Gastrocnemius medialis (tissue), 4 donors: ENCODE measurements at regions not wholly inside any gene's neighbourhood (a gene's known extent, or its start where the extent isn't known, plus 50 kb on each side); places are given as distances from the start of the nearest gene placed in this dataset.
"Not testable (repeated sequence)": the region's sequence is repeated elsewhere in the genome, so short reads cannot be mapped to it uniquely, and the experiment has no call there.

Source experiments
- ATAC-seq, 2 donors: fragments of 150-250 bp; one replicate each; pipeline ENCODE4 v1.9.1; 2016
- DNase-seq, 2 donors: peaks; one replicate each; pipeline ENCODE4 v3.0.0-alpha.2; 2019
- H3K27ac ChIP-seq, 4 donors: fragments of 200-600 bp; sonication (generic); 1 replicate in 1 of 4; 2 replicates in 3 of 4; pipeline ENCODE4 v1.5.1; 2016 to 2018; ENCODE audit warnings: mild to moderate bottlenecking in 2 of 4, moderate library complexity in 1 of 4
- H3K27me3 ChIP-seq, 3 donors: fragments of 200-600 bp; sonication (generic) in 2 of 3; 1 replicate in 1 of 3; 2 replicates in 2 of 3; pipeline versions ENCODE4 v1.5.1 to v1.6.0; 2016 to 2019; ENCODE audit warnings: mild to moderate bottlenecking in 1 of 3, moderate library complexity in 1 of 3
- H3K36me3 ChIP-seq, 2 donors: fragments of 200-600 bp; sonication (generic) in 1 of 2; one replicate each; pipeline ENCODE4 v1.5.1; 2017 to 2018
- H3K4me1 ChIP-seq, 2 donors: fragments of 200-600 bp; sonication (generic) in 1 of 2; one replicate each; pipeline ENCODE4 v1.5.1; 2016 to 2017; ENCODE audit warnings: mild to moderate bottlenecking in 2 of 2
- H3K4me3 ChIP-seq, 4 donors: fragments of 200-600 bp; sonication (generic) in 3 of 4; 1 replicate in 1 of 4; 2 replicates in 3 of 4; pipeline ENCODE4 v1.5.1; 2016 to 2019; ENCODE audit warnings: mild to moderate bottlenecking in 2 of 4
- H3K9me3 ChIP-seq, 3 donors: fragments of 200-600 bp; sonication (generic) in 2 of 3; 1 replicate in 1 of 3; 2 replicates in 2 of 3; pipeline ENCODE4 v1.5.1; 2016 to 2019
- CTCF ChIP-seq, 5 experiments: fragments of 450-650 bp in 3 of 5; fragments of 200-600 bp in 2 of 5; sonication (generic) in 2 of 5; IDR thresholded peaks in 4 of 5; conservative IDR thresholded peaks in 1 of 5; 1 replicate in 4 of 5; 2 replicates in 1 of 5; pipeline ENCODE4 v1.5.1; 2016 to 2019; ENCODE audit warnings: antibody characterized with exemption in 5 of 5, mild to moderate bottlenecking in 3 of 5, moderate library complexity in 3 of 5
- POLR2A ChIP-seq, 2 donors: fragments of 450-650 bp; IDR thresholded peaks; one replicate each; pipeline ENCODE4 v1.6.1; 2017; ENCODE audit warnings: antibody characterized with exemption in 2 of 2, mild to moderate bottlenecking in 2 of 2, moderate library complexity in 2 of 2
- in situ Hi-C, 4 donors: fragments of 200-750 bp; cut with MboI; loops; one replicate each; pipeline versions ENCODE4 v1.15.0 to v1.8.0; 2017; ENCODE audit warnings: low sequenced_read_pairs in 4 of 4
- intact Hi-C: fragments of 100-400 bp; cut with DNase I; formaldehyde crosslinking; loops from one replicate; pipeline ENCODE4 v1.15.1; 2023; ENCODE audit warnings: low total_unique reads

DNA sequence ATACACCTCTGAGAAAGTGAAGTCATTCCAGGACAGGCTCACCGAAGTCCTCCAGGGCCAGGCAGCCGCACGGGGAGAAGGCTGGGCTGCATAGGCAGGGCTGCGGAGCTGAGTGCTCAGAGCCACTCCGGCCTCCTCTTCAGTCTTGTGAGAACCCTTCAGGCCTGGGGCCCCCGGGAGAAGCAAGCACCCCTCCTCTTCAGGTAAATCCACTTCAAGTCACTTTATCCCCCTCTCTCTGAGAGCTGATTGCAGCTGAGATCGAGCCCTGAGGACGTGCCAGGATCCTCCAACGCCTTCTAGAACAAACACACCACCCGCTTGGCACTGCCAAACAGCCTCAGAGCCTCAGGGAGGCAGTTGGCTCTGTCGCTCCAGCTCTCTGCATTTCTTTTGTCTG, 1526.3 kb downstream of the BRD1 start:
- intact Hi-C loops, result no loop called here
- Histone ChIP-seq H3K4me3 (no peak overlapping the region), H3K9me3 (no peaks in the 10 kb centered on the region), H3K27me3 (no peaks in the 10 kb centered on the region), H3K36me3 (no peaks in the 10 kb centered on the region), H3K27ac (no peak overlapping the region), H3K4me1 (no peaks in the 10 kb centered on the region)
- no peak for TF ChIP-seq POLR2A (IDR thresholded peaks at IDR 0.05)
- TF ChIP-seq CTCF (IDR thresholded peaks at IDR 0.05 in 4 of 5, conservative IDR thresholded peaks at IDR 0.05 in 1 of 5), result no peak
- DNase-seq (no peak), ATAC-seq (no peak)
- in situ Hi-C loops, result loop anchor here in 1 of 4 donors (25.0 kb wide), 1 partner anchor 111 kb away; no protein-coding TSS in a partner anchor

DNA sequence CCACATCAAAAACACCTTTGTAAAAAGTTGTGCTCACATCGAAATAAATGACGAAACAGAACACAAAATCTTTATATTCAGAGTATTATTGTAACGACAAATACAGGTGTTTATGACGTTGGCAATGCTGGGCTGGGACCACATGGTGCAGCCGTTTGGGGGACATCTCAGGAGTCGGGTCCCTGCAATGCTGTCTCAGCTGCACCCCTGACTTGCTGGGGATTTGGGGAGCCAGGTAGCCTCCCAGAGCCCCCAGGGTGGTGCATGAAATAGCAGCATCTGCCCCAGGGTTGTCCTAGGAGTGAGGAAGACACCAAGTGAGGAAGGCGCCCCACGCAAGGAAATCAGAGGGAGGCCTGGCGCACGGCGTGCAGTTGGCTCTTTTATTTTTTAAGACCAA, 1526.8 kb downstream of the BRD1 start:
- H3K4me3 ChIP-seq, result no peak overlapping the region
- no peaks in the 10 kb centered on the region for H3K9me3 ChIP-seq
- no peaks in the 10 kb centered on the region for H3K4me1 ChIP-seq
- ATAC-seq (no peak), DNase-seq (no peak)
- no peak overlapping the region for H3K27ac ChIP-seq
- intact Hi-C loops, result no loop called here
- H3K36me3 ChIP-seq, result no peaks in the 10 kb centered on the region
- in situ Hi-C loops, result loop anchor here in 1 of 4 donors (25.0 kb wide), 1 partner anchor 111 kb away; no protein-coding TSS in a partner anchor
- no peaks in the 10 kb centered on the region for H3K27me3 ChIP-seq
- TF ChIP-seq CTCF (IDR thresholded peaks at IDR 0.05 in 4 of 5, conservative IDR thresholded peaks at IDR 0.05 in 1 of 5) (no peak), POLR2A (IDR thresholded peaks at IDR 0.05) (no peak)

GRCh38 chr22:48299801-48300200, 1527.9 kb downstream of the BRD1 start:
- H3K9me3 ChIP-seq, result no peaks in the 10 kb centered on the region
- intact Hi-C loops (no loop called here), in situ Hi-C loops (loop anchor here in 1 of 4 donors (25.0 kb wide), 1 partner anchor 112 kb away; no protein-coding TSS in a partner anchor)
- ATAC-seq (no peak), DNase-seq (no peak)
- no peak for TF ChIP-seq POLR2A (IDR thresholded peaks at IDR 0.05)
- TF ChIP-seq CTCF (IDR thresholded peaks at IDR 0.05 in 4 of 5, conservative IDR thresholded peaks at IDR 0.05 in 1 of 5), result no peak
- no peak overlapping the region for H3K4me3 ChIP-seq
- H3K36me3 ChIP-seq, result no peaks in the 10 kb centered on the region
- H3K4me1 ChIP-seq, result no peaks in the 10 kb centered on the region
- H3K27ac ChIP-seq, result no peak overlapping the region
- no peaks in the 10 kb centered on the region for H3K27me3 ChIP-seq

GRCh38 chr22:48299124-48299523, 1528.5 kb downstream of the BRD1 start:
- in situ Hi-C loops (no loop called here), intact Hi-C loops (no loop called here)
- H3K27ac ChIP-seq, result no peak overlapping the region
- no peaks in the 10 kb centered on the region for H3K27me3 ChIP-seq
- TF ChIP-seq CTCF (IDR thresholded peaks at IDR 0.05 in 4 of 5, conservative IDR thresholded peaks at IDR 0.05 in 1 of 5), result no peak
- no peak for TF ChIP-seq POLR2A (IDR thresholded peaks at IDR 0.05)
- ATAC-seq, result no peak
- no peaks in the 10 kb centered on the region for H3K9me3 ChIP-seq
- H3K4me3 ChIP-seq, result no peak overlapping the region
- no peak for DNase-seq
- H3K36me3 ChIP-seq, result no peaks in the 10 kb centered on the region
- no peaks in the 10 kb centered on the region for H3K4me1 ChIP-seq

DNA sequence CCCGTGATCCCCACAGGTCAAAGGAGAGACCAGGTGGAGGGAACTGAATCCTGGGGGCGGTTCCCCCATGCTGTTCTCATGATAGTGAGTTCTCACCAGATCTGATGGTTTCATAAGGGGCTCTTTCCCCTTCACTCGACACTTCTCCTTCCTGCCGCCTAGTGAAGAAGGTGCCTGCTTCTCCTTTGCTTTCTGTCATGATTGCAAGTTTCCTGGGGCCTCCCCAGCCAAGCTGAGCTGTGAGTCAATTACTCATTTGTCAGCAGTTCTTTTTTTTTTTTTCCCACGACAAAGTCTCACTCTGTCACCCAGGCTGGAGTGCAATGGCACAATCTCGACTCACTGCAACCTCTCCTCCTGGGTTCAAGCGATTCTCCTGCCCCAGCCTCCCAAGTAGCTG, 1530.4 kb downstream of the BRD1 start:
- TF ChIP-seq CTCF (IDR thresholded peaks at IDR 0.05 in 4 of 5, conservative IDR thresholded peaks at IDR 0.05 in 1 of 5) (no peak), POLR2A (IDR thresholded peaks at IDR 0.05) (no peak)
- no peak overlapping the region for H3K27ac ChIP-seq
- no peaks in the 10 kb centered on the region for H3K36me3 ChIP-seq
- no peak overlapping the region for H3K4me3 ChIP-seq
- no peaks in the 10 kb centered on the region for H3K4me1 ChIP-seq
- intact Hi-C loops (no loop called here), in situ Hi-C loops (no loop called here)
- H3K9me3 ChIP-seq, result no peaks in the 10 kb centered on the region
- DNase-seq, result no peak
- no peaks in the 10 kb centered on the region for H3K27me3 ChIP-seq
- no peak for ATAC-seq

- DNase-seq, H3K9me3 ChIP-seq, H3K27me3 ChIP-seq, H3K27ac ChIP-seq, H3K36me3 ChIP-seq, H3K4me1 ChIP-seq, intact Hi-C loops, H3K4me3 ChIP-seq, ATAC-seq, in situ Hi-C loops: not testable (repeated sequence)
Observed at GRCh38 chr22:48289954-48290353, 1527.5 kb downstream of the TBC1D22A start.
